ENCODE measurements at regions not wholly inside any gene's neighbourhood (a gene's known extent, or its start where the extent isn't known, plus 50 kb on each side); places are given as distances from the start of the nearest gene placed in this dataset.

DNA sequence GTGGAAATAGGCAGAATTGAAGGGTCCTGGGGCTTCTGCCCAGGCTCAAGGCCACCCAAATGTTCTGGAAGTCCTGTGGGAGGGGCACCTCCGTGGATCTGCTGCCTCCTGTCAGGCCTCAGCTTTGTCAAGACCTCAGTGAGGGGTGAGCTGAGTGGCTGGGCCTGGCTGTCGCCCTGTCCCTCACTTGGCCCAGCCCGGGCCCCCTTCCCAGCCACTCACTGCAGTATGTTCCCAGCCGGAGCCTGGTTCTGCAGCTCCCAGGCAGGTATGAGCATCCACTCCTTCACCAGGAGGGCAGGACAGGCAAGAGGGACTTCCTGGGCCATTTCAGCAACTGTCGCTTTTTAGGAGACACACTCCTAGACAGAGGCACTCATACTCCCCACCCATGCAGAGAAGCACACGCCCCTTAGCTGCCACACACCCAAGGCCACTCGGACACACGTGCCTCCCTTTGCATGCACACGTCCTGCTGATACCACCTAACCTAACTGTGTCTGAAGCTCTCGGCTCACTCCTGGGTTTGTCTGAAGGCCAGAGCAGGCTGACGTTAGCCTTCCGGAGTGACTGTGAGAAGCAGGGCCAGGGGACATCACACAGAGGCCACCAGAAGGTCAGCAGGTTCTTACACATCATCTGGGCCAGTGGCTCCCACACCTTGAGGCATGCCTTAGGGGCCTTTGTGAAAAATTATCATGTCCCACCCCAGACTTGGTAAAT lies 72.2 kb upstream of the COL13A1 start:
- no peaks in the 10 kb centered on the region for H3K36me3 ChIP-seq
- intact Hi-C loops (cut with DNase I; ENCODE audit: low total_unique reads) = loop anchor here (2.0 kb wide), 1 partner anchor 323 kb away; no protein-coding TSS in a partner anchor
- no peaks in the 10 kb centered on the region for H3K27me3 ChIP-seq
- no peak for TF ChIP-seq POLR2AphosphoS5 (IDR thresholded peaks at IDR 0.05)
- TF ChIP-seq, protein P1, sequence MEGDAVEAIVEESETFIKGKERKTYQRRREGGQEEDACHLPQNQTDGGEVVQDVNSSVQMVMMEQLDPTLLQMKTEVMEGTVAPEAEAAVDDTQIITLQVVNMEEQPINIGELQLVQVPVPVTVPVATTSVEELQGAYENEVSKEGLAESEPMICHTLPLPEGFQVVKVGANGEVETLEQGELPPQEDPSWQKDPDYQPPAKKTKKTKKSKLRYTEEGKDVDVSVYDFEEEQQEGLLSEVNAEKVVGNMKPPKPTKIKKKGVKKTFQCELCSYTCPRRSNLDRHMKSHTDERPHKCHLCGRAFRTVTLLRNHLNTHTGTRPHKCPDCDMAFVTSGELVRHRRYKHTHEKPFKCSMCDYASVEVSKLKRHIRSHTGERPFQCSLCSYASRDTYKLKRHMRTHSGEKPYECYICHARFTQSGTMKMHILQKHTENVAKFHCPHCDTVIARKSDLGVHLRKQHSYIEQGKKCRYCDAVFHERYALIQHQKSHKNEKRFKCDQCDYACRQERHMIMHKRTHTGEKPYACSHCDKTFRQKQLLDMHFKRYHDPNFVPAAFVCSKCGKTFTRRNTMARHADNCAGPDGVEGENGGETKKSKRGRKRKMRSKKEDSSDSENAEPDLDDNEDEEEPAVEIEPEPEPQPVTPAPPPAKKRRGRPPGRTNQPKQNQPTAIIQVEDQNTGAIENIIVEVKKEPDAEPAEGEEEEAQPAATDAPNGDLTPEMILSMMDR (IDR thresholded peaks at IDR 0.05) = no peak
- no peak for TF ChIP-seq POLR2A (IDR thresholded peaks at IDR 0.05)
- H3K9me3 ChIP-seq = no peaks in the 10 kb centered on the region
- no peak for DNase-seq (ENCODE audit: low spot score in 2 of 2)
- no peak overlapping the region for H3K4me3 ChIP-seq
- H3K27ac ChIP-seq = peak overlapping the region in 1 of 2 donors; percentile 1
- no peaks in the 10 kb centered on the region for H3K4me1 ChIP-seq

DNA sequence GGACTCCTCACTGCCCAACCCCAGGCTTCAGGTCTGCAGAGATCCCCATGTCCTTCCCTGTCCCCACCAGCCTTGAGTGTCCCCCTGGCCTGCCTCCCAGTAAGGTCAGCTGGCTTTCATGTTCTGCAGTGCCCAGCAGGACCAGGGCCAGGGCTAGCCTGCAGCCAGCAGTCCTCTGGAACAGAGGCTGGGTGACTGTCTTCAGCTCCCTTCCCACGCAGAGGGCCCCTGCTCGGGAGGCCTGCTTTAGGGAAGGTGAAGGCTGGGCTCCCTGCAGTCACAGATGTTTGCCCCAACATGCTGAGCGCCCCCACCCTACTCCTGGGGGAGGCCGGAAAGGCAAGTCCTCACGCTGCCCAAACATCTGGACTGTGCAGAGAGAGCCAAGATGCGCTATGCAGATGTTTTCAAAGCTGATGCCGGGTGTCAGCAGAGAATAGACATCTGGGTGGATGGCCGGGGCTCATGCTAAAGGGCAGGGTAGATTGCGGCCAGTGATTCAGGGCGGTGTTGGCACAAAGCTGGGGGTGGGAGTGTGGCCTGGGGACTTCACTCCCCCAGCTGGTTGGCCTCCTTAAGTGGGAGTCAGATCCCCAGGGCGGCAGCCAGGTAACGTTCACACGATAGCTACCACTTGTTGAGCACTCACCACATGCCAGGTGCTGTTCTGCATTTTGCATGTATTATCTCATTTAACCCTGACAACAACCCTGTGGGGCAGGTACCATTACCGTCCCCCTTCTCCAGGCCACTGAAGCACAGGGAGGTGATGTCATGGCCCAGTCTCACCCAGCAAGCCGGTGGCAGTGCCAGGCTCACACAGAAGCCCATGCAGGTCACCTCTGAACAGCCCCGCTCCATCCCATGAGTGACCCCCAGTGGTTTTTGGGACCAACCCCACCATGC lies 71.2 kb upstream of the COL13A1 start:
- Histone ChIP-seq H3K4me1 (no peaks in the 10 kb centered on the region), H3K9me3 (no peaks in the 10 kb centered on the region), H3K27ac (no peak overlapping the region), H3K27me3 (no peaks in the 10 kb centered on the region), H3K4me3 (no peak overlapping the region), H3K36me3 (no peaks in the 10 kb centered on the region)
- DNase-seq (ENCODE audit: low spot score in 2 of 2) = no peak
- intact Hi-C loops (cut with DNase I; ENCODE audit: low total_unique reads) = loop anchor here (2.0 kb wide), 1 partner anchor 324 kb away; no protein-coding TSS in a partner anchor
- TF ChIP-seq, protein P1 (IDR thresholded peaks at IDR 0.05) = no peak
- TF ChIP-seq POLR2AphosphoS5 (IDR thresholded peaks at IDR 0.05) = no peak

DNA sequence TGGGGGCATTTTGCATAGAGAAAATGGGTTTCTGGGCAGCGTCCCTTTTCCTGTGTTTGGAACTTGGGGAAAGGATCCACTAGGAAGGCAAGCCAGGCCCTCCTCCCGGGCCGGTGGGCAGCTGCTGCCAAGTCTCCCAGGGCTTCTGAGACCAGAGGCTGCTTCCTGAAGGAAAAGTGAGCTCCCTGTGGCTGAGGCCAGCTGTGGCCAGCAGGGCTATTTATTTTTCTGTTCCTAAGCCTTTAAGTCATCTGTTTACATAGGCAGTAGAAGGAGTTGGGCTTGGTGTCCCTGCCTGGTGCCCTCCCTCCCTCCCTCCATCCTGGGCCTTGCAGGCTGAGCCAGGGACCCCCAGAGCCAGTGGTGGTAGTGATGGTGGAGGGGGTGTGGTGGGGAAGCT lies 70.5 kb upstream of the COL13A1 start:
- Histone ChIP-seq H3K27me3 (no peaks in the 10 kb centered on the region), H3K36me3 (no peaks in the 10 kb centered on the region), H3K4me3 (no peak overlapping the region), H3K9me3 (no peaks in the 10 kb centered on the region), H3K4me1 (no peaks in the 10 kb centered on the region), H3K27ac (peak overlapping the region in 1 of 2 donors; percentile 48)
- intact Hi-C loops (cut with DNase I; ENCODE audit: low total_unique reads) = loop anchor here (2.0 kb wide), 1 partner anchor 324 kb away; no protein-coding TSS in a partner anchor
- TF ChIP-seq, protein P1 (IDR thresholded peaks at IDR 0.05) = no peak
- no peak for TF ChIP-seq POLR2A (IDR thresholded peaks at IDR 0.05)
- no peak for TF ChIP-seq POLR2AphosphoS5 (IDR thresholded peaks at IDR 0.05)
- no peak for DNase-seq (ENCODE audit: low spot score in 2 of 2)

DNA sequence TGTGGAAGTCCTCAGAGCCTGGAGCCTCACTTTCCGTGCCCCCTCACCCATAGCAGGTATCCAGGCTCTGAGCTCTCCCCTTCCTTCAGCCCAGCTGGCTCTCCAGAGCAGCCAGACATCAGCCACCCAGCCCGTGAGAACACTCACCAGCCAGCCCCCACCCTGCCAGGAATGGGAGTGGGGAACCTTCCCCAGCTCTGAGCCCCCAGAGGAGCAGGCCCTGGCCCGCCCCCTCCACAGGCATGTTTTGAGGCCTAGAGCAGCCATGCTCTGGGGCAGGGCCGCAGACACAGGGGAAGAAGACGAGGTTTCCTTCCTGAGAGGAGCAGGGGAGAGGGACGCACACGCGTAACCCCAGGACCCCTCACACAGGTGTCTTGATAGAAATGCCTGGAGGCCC lies 70.0 kb upstream of the COL13A1 start:
- intact Hi-C loops (cut with DNase I; ENCODE audit: low total_unique reads) = loop anchor here (2.0 kb wide), 1 partner anchor 325 kb away; no protein-coding TSS in a partner anchor

DNA sequence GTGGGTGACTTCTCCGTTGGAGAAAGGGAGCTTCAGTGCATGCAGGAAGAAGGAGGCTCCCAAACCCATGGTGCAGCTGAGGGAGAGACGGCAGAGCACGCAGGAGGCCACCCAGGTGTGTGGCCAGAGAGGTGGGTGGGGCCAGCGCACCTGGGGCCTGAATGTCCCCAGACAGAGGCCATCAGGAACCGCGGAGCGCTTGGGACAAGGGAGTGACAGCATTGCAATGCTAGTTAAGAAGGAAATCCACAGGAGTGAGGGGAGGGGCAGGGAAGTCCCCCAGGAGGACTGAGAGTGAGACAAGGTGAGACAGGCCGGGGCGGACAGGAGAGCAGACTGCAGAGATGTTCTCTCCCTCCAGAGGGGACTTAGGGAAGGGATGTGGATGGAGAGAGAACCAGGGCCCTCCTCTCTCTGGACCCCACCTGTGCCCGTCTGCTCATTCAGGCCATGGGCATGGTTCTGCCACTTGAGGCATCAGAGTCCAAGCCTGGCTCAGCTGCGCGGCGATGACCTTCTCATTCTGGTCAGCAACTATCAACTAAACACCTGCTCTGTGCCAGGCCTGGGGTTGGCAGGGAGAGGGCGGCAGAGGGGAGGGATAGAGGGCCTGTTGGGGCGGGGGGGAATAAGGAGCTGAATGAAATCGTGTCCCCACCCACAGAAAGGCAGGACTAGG lies 69.4 kb upstream of the COL13A1 start:
- H3K27ac ChIP-seq = peak overlapping the region in 1 of 2 donors; percentile 48
- H3K9me3 ChIP-seq = no peaks in the 10 kb centered on the region
- no peaks in the 10 kb centered on the region for H3K36me3 ChIP-seq
- TF ChIP-seq, protein P1 (IDR thresholded peaks at IDR 0.05) = no peak
- TF ChIP-seq POLR2AphosphoS5 (IDR thresholded peaks at IDR 0.05) (no peak), POLR2A (IDR thresholded peaks at IDR 0.05) (no peak)
- intact Hi-C loops (cut with DNase I; ENCODE audit: low total_unique reads) = no loop called here
- no peak overlapping the region for H3K4me3 ChIP-seq
- H3K4me1 ChIP-seq = no peaks in the 10 kb centered on the region
- DNase-seq (ENCODE audit: low spot score in 2 of 2) = no peak
- no peaks in the 10 kb centered on the region for H3K27me3 ChIP-seq

More for the DNA sequence above, 70.0 kb upstream of the COL13A1 start:
- H3K9me3 ChIP-seq = no peaks in the 10 kb centered on the region
- DNase-seq (ENCODE audit: low spot score in 2 of 2) = no peak
- no peaks in the 10 kb centered on the region for H3K4me1 ChIP-seq
- H3K27ac ChIP-seq = peak overlapping the region in 1 of 2 donors; percentile 48
- TF ChIP-seq POLR2AphosphoS5 (IDR thresholded peaks at IDR 0.05) (no peak), POLR2A (IDR thresholded peaks at IDR 0.05) (no peak)
- H3K36me3 ChIP-seq = no peaks in the 10 kb centered on the region
- H3K4me3 ChIP-seq = no peak overlapping the region
- no peaks in the 10 kb centered on the region for H3K27me3 ChIP-seq
